PC-9 (cell line): ENCODE measurements at regions not wholly inside any gene's neighbourhood (a gene's known extent, or its start where the extent isn't known, plus 50 kb on each side); places are given as distances from the start of the nearest gene placed in this dataset.

Experiments
- CTCF ChIP-seq: fragments of 200-600 bp; sonication (generic); conservative IDR thresholded peaks from 2 replicates; pipeline ENCODE4 v1.6.1; 2017; ENCODE audit warnings: mixed run types, antibody characterized with exemption, mild to moderate bottlenecking, moderate library complexity
- EZH2 ChIP-seq: fragments of 200-600 bp; sonication (generic); IDR thresholded peaks from 2 replicates; pipeline ENCODE4 v1.8.0; 2017; ENCODE audit warnings: antibody characterized with exemption, low read depth

GRCh38 chr13:86660090-86660489 is 860.9 kb upstream of the SLITRK6 start:
- no peak for TF ChIP-seq CTCF
- no peak for TF ChIP-seq EZH2
